Thyroid gland (tissue), 4 donors: ENCODE measurements at regions not wholly inside any gene's neighbourhood (a gene's known extent, or its start where the extent isn't known, plus 50 kb on each side); places are given as distances from the start of the nearest gene placed in this dataset.
"Not testable (repeated sequence)": the region's sequence is repeated elsewhere in the genome, so short reads cannot be mapped to it uniquely, and the experiment has no call there.

ENCODE experiments used
- DNase-seq, 2 donors: peaks; one replicate each; pipeline ENCODE4 v3.0.0-alpha.2; 2019
- H3K27ac ChIP-seq, 3 donors: fragments of 200-600 bp; sonication (generic); 1 replicate in 2 of 3; 2 replicates in 1 of 3; pipeline ENCODE4 v1.5.1; 2016 to 2019; ENCODE audit warnings: mild to moderate bottlenecking in 1 of 3, moderate library complexity in 1 of 3
- H3K27me3 ChIP-seq: fragments of 200-600 bp; sonication (generic); one replicate; pipeline ENCODE4 v1.5.1; 2019
- H3K36me3 ChIP-seq, 2 donors: fragments of 200-600 bp; sonication (generic); one replicate each; pipeline ENCODE4 v1.5.1; 2016 to 2019
- H3K4me1 ChIP-seq, 2 donors: fragments of 200-600 bp; sonication (generic); one replicate each; pipeline ENCODE4 v1.5.1; 2017 to 2019
- H3K4me3 ChIP-seq, 3 donors: fragments of 200-600 bp; sonication (generic); replicated peaks in 1 of 3; 1 replicate in 2 of 3; 2 replicates in 1 of 3; pipeline ENCODE4 v1.5.1; 2016; ENCODE audit warnings: mild to moderate bottlenecking in 1 of 3
- H3K9me3 ChIP-seq: fragments of 200-600 bp; sonication (generic); one replicate; pipeline ENCODE4 v1.5.1; 2017
- WGBS, 2 donors: methylation state at CpG; one replicate each; pipeline ENCODE4 v1.1.5; 2017; 5-methylcytosine and 5-hydroxymethylcytosine counted together
- intact Hi-C: fragments of 100-400 bp; cut with DNase I; formaldehyde crosslinking; loops from one replicate; pipeline ENCODE4 v1.15.1; 2023

DNA sequence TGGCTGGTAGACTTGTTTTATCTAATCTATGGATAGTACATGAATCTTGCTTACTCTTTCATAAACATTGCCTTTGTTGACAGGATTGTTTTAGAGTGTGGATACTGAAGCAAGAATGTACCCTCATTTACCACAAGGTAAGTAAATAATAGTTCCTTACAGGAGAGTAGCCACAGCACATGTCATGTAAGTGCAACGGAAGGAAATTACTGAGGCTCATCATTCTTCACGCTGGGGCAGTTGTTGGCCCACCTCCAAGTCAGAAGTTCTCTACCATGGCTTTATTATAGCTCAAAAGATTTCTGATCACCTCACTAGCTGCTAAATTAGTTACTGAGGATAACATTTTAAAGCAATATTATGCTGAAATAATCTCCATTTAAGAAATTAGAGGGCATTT is 50.0 kb upstream of the ANKRD30B start:
- DNase-seq = peak; percentile 5 to 6
- H3K36me3 ChIP-seq, H3K9me3 ChIP-seq, intact Hi-C loops, H3K4me3 ChIP-seq, H3K4me1 ChIP-seq, H3K27me3 ChIP-seq, H3K27ac ChIP-seq: not testable (repeated sequence)
- WGBS, 2 donors = 29 to 54% methylated on average over 2 of the region's 2 CpGs
